ENCODE measurements at regions not wholly inside any gene's neighbourhood (a gene's known extent, or its start where the extent isn't known, plus 50 kb on each side); places are given as distances from the start of the nearest gene placed in this dataset.

- TF ChIP-seq, protein P1, sequence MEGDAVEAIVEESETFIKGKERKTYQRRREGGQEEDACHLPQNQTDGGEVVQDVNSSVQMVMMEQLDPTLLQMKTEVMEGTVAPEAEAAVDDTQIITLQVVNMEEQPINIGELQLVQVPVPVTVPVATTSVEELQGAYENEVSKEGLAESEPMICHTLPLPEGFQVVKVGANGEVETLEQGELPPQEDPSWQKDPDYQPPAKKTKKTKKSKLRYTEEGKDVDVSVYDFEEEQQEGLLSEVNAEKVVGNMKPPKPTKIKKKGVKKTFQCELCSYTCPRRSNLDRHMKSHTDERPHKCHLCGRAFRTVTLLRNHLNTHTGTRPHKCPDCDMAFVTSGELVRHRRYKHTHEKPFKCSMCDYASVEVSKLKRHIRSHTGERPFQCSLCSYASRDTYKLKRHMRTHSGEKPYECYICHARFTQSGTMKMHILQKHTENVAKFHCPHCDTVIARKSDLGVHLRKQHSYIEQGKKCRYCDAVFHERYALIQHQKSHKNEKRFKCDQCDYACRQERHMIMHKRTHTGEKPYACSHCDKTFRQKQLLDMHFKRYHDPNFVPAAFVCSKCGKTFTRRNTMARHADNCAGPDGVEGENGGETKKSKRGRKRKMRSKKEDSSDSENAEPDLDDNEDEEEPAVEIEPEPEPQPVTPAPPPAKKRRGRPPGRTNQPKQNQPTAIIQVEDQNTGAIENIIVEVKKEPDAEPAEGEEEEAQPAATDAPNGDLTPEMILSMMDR (IDR thresholded peaks at IDR 0.05; ENCODE audit: poor library complexity, severe bottlenecking): peak; percentile 82
- TF ChIP-seq POLR2AphosphoS5 (IDR thresholded peaks at IDR 0.05) (no peak), EP300 (conservative IDR thresholded peaks at IDR 0.05; ENCODE audit: poor library complexity, severe bottlenecking) (no peak), EZH2 (IDR thresholded peaks at IDR 0.05; ENCODE audit: borderline replicate concordance, insufficient read depth, low read length, poor library complexity, severe bottlenecking) (no peak), REST (IDR thresholded peaks at IDR 0.05; ENCODE audit: borderline replicate concordance) (no peak)
Measured at GRCh38 chrX:4547213-4547836, 833.9 kb upstream of the PRKX start.

Data from neural cell (in vitro differentiated cells).